EH (cell line): ENCODE measurements at regions not wholly inside any gene's neighbourhood (a gene's known extent, or its start where the extent isn't known, plus 50 kb on each side); places are given as distances from the start of the nearest gene placed in this dataset.

Source experiments
- DNase-seq: peaks from one replicate; pipeline ENCODE4 v3.0.0-alpha.2; 2015; ENCODE audit warnings: low read depth

- DNase-seq: peak; percentile 79
These were observed 71.3 kb downstream of the RPE65 start for GRCh38 chr1:68378296-68379084.

GRCh38 chr1:68377098-68377497 is 72.7 kb downstream of the RPE65 start:
- DNase-seq: no peak

GRCh38 chr1:68376441-68376840 is 73.3 kb downstream of the RPE65 start:
- DNase-seq: no peak

GRCh38 chr1:68375919-68376318 is 73.8 kb downstream of the RPE65 start:
- DNase-seq: peak; percentile 51

- DNase-seq: no peak
These were observed 76.6 kb downstream of the RPE65 start for GRCh38 chr1:68373173-68373572.

GRCh38 chr1:68372487-68372886 is 77.3 kb downstream of the RPE65 start:
- DNase-seq: no peak

- no peak for DNase-seq
These were observed 79.4 kb downstream of the RPE65 start for GRCh38 chr1:68370101-68370915.

- DNase-seq: no peak
These were observed 83.2 kb downstream of the RPE65 start for GRCh38 chr1:68366572-68366971.

- DNase-seq: no peak
These were observed 83.9 kb downstream of the RPE65 start for GRCh38 chr1:68365709-68366382.

- DNase-seq: no peak
These were observed 86.4 kb downstream of the RPE65 start for GRCh38 chr1:68363339-68363738.

GRCh38 chr1:68361346-68361910 is 88.3 kb downstream of the RPE65 start:
- DNase-seq: peak; percentile 41

GRCh38 chr1:68359045-68359444 is 90.7 kb downstream of the RPE65 start:
- DNase-seq: no peak

GRCh38 chr1:68358439-68358838 is 91.3 kb downstream of the RPE65 start:
- no peak for DNase-seq

- no peak for DNase-seq
These were observed 94.1 kb downstream of the RPE65 start for GRCh38 chr1:68355614-68356013.

- DNase-seq: no peak
These were observed 97.6 kb downstream of the RPE65 start for GRCh38 chr1:68352202-68352601.

GRCh38 chr1:68347415-68347814 is 102.3 kb downstream of the RPE65 start:
- no peak for DNase-seq

GRCh38 chr1:68346188-68346808 is 103.5 kb downstream of the RPE65 start:
- DNase-seq: peak; percentile 40

GRCh38 chr1:68344208-68344607 is 105.5 kb downstream of the RPE65 start:
- no peak for DNase-seq

GRCh38 chr1:68340951-68341350 is 108.6 kb upstream of the WLS start:
- DNase-seq: no peak

GRCh38 chr1:68339505-68339904 is 107.2 kb upstream of the WLS start:
- DNase-seq: no peak

GRCh38 chr1:68338081-68338480 is 105.8 kb upstream of the WLS start:
- DNase-seq: no peak

- DNase-seq: no peak
These were observed 99.7 kb upstream of the WLS start for GRCh38 chr1:68332041-68332440.
